ENCODE measurements at regions not wholly inside any gene's neighbourhood (a gene's known extent, or its start where the extent isn't known, plus 50 kb on each side); places are given as distances from the start of the nearest gene placed in this dataset.

DNA sequence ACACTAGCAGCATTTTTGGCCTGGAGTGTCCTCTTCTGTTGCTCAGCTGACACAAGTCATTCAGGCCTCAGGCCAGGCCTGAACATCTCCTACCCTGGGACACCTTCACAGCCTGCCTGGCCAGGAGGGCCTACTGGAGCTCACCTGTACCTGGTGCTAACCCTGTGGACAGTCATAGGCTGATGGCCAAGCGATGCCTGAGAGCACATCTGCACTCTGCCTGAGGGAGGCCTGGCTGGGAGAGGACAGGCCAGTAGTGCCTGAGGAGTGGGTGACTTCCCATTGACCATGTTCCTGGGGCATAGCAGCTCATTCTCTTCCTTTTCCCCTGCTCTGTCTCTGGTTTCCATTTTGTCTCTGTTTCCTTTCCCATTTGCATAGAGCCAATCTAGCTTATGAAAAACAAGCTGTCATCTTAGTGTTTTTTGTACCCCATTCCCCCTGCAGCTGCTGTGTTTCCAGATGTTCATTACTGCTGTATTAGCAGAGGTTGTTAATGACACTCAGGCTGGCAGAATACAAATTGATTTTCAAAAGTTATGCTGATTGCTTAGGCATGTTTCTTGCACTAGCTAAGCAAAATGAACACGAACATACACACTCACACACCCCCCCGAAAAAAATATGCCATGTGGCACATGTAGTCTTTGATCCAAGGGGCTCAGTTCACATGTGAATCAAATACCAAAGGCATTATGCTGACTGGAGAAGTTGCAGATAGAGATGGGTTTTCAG is 149.7 kb upstream of the HS6ST1 start:
- Histone ChIP-seq H3K27ac (no peak overlapping the region), H3K4me3 (no peak overlapping the region)
- TF ChIP-seq, protein P1, sequence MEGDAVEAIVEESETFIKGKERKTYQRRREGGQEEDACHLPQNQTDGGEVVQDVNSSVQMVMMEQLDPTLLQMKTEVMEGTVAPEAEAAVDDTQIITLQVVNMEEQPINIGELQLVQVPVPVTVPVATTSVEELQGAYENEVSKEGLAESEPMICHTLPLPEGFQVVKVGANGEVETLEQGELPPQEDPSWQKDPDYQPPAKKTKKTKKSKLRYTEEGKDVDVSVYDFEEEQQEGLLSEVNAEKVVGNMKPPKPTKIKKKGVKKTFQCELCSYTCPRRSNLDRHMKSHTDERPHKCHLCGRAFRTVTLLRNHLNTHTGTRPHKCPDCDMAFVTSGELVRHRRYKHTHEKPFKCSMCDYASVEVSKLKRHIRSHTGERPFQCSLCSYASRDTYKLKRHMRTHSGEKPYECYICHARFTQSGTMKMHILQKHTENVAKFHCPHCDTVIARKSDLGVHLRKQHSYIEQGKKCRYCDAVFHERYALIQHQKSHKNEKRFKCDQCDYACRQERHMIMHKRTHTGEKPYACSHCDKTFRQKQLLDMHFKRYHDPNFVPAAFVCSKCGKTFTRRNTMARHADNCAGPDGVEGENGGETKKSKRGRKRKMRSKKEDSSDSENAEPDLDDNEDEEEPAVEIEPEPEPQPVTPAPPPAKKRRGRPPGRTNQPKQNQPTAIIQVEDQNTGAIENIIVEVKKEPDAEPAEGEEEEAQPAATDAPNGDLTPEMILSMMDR (IDR thresholded peaks at IDR 0.05) = no peak
- DNase-seq (ENCODE audit: low spot score) = no peak

DNA sequence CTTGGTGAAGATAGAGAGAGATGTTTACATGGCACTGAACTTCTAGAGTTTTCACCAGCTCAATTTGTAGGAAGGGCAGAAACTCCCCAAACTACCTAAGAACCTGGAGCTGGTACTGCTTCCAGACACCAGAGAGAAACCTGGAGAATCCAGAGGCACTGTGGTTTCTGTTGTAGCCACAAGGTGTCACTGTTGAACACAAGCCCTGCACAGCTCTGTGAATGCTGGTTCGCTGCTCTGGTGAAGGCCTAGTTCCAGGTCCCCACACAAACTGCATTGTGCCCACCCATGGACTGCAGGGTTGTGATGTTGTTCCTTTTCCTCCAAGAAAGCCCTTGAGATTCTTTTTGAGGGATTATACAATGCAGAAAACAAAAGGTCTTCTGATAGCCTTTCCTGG is 150.5 kb upstream of the HS6ST1 start:
- Histone ChIP-seq H3K27ac (no peak overlapping the region), H3K4me3 (no peak overlapping the region)
- TF ChIP-seq, protein P1 (IDR thresholded peaks at IDR 0.05) = no peak
- DNase-seq (ENCODE audit: low spot score) = no peak

GRCh38 chr2:128469875-128470274 is 151.2 kb upstream of the HS6ST1 start:
- no peak for DNase-seq (ENCODE audit: low spot score)
- TF ChIP-seq, protein P1 (IDR thresholded peaks at IDR 0.05) = no peak
- H3K4me3 ChIP-seq = no peak overlapping the region
- no peak overlapping the region for H3K27ac ChIP-seq

DNA sequence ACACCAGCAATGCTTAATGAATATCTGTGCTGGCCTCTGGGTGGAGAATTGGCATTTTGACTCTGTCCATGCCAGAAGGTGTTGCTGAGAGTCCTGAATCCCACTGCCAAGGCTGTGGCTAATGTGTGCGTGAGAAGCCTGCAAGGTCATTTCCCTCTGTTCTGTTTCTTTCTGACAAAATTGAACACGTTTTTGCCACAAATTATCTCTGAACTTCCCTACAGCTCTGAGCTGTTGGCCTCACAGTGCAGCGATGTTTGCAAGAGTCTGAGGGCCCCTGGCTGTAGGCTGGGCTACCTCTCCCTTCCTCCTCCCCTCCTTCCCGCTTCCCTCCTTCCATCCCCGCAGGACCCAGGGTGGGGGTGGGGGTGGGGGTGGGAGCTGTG is 154.1 kb upstream of the HS6ST1 start:
- Histone ChIP-seq H3K27ac (peak overlapping the region in 1 of 2 donors; percentile 56), H3K4me3 (peak overlapping the region; percentile 66)
- DNase-seq (ENCODE audit: low spot score) = no peak
- TF ChIP-seq, protein P1 (IDR thresholded peaks at IDR 0.05) = no peak

DNA sequence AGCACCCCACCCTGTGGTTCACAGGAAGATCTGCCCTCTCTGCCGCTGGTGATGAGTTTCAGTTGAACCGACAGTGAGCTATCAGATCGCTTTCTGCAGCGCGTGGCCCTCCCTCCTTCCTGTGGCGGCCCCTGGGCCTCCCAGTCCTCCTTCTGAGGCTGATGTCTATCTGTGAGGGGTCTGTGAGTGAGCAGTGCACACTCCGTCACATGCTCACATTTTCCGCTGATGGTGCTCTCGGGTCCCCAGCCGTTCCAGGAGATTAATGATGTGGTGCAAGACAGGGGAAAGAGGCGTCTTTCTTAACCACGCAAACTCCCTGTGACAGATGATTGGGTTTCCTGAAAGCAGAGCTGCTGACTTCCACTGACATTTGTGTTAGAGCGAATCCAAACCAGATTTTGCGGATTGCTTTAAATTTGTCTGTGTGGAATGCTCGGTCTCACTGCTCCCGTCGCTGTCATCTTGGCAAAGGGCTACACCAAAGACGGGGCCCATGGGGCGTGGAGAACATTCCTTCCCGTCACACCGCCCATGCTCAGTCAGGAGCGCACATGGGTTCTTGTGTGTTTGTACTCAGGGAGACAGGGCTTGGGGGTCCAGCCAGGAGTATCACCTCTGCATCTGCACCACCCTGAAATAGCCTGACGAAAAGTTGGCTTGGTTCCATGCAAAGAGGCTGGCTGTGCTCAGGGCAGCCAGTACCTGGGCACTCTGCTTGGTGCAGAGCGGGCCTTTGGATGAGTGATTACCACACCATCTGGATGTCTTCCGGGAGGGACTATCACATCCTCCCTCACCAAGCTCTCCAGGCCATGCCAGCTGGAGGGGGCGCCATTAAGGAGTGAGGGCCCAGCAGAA is 154.7 kb upstream of the HS6ST1 start:
- peak overlapping the region in 1 of 2 donors; percentile 56 for H3K27ac ChIP-seq
- peak overlapping the region; percentile 66 for H3K4me3 ChIP-seq
- peak; percentile 72 for DNase-seq (ENCODE audit: low spot score)
- TF ChIP-seq, protein P1 (IDR thresholded peaks at IDR 0.05) = no peak

- Histone ChIP-seq H3K4me3 (peak overlapping the region; percentile 66), H3K27ac (peak overlapping the region in 1 of 2 donors; percentile 21)
- DNase-seq (ENCODE audit: low spot score) = peak; percentile 69
- TF ChIP-seq, protein P1 (IDR thresholded peaks at IDR 0.05) = no peak
These were observed 155.6 kb upstream of the HS6ST1 start for GRCh38 chr2:128474036-128474955.

Data from coronary artery (tissue), 2 donors.